GM18909 (cell line): ENCODE measurements at regions not wholly inside any gene's neighbourhood (a gene's known extent, or its start where the extent isn't known, plus 50 kb on each side); places are given as distances from the start of the nearest gene placed in this dataset.

Source experiments
- ATAC-seq: cut with Tn5 transposase; IDR thresholded peaks from one replicate; pipeline ENCODE4 v1.9.1; 2021; ENCODE audit warnings: mild to moderate bottlenecking; ENCODE audit not compliant: unreplicated experiment, poor library complexity

GRCh38 chr5:120073722-120074121 is 390.4 kb upstream of the PRR16 start:
- ATAC-seq: no peak

DNA sequence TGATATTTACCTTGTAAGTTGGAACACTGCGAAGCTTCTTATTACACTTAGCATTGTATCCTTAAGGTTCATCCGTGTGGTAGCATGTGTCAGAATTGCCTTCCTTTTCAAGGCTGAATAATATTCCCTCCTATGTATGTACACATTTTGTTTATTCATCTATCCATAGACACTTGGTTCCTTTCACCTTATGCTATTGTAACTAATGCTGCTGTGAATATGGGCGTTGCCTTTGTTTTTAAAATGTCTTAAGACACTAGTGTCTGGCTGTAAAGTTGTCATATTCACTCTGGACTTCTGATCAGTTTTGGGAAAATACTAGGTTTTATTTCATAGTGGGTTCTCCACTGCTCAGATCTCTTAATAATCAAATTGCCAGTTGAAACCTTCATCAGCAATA is 383.3 kb upstream of the PRR16 start:
- no peak for ATAC-seq

DNA sequence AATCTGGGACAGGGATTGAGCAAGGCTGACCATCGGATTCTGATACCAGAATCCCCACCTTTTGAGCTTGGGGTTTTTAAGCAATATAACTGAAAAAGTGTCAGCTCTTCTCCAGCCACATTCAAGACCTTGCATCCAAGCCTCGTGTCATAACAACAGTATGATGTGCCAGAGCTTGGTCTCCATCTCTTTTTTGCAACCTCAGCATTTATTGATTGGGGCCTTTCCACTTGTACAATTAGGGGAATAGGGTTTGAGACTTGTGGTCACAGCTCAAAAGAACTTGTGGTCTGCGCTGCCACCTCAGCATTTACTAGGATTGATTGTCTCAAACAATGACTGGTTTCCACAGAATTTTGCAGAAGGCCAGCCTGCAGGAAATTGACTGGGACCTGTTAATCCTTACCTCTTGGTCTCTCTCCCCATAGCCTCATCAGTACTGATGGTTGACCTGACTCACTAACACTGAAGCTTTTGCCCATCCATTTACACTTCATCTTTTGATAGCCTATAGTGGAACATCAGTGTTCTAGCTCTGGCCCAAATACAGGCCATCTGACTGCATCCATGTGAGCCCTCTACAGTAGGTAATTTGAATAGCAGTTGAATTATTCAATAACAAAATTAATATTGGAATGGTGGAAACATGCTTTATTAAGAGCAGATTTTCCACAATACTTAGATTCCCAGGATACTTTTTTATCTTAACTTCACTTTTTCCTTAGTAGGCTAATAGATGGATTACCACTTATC is 381.6 kb upstream of the PRR16 start:
- no peak for ATAC-seq

DNA sequence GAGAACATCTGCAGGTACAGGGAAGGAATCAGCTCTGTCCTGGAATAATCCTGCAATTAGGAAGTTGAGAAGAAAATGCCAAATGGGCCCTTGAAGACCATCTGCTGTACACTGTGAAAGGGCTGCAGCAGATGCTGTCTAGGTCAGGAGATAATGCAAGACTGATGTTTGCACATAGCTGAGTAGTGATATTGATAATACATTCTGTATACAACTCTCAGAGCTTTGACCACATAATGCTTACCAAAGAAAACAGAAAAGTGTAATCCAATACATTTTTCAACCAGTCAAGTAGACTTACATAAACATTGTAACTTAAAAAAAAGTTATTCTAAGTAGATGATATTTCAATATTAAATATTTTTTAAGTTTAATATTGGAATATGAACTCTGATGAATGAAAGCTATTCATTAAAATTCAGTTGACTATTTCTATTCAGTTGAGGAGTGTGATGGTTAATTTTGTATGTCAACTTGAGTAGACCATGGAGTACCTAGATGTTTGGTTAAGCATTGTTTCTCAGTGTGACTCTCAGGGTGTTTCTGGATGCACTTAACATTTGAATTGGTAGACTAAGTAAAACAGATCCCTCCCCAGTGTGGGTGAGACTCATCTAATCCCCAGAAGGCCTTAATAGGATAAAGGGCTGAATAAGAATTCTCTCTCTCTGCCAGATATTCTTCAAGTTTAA is 380.1 kb upstream of the PRR16 start:
- no peak for ATAC-seq

DNA sequence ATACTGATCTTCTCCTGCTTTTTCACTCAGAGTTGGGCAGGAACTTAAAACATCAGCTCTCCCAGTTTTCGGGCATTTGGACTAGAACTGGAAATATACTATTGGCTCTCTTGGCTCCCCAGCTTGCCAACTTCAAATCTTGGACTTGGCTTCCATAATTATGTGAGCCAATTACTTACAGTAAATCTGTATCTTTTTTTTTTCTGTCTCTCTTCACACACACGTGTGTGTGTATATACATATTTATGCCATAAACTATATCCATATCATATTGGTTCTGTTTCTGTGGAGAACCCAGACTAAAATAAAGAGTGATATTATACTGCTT is 379.6 kb upstream of the PRR16 start:
- no peak for ATAC-seq

GRCh38 chr5:120086081-120086480 is 378.0 kb upstream of the PRR16 start:
- ATAC-seq: no peak

DNA sequence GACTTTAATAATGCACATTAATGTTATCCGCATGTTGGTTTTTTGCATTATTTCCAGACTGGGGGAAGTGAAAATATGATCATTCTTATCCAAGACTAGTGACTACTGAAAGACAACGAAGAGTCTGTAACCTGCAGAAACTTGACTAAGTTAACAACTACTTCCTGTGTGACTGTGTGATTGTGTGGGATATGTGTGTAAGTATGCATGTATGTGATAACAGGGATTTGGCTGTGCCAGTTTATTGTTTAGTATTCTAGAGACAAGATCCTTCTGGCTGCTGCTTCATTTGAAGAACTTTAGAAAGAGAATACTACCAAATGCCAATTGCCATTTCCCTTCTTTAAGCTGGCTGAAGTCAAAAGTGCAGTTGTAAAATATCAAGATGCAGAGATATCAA is 375.7 kb upstream of the PRR16 start:
- ATAC-seq: no peak

GRCh38 chr5:120088836-120089235 is 375.3 kb upstream of the PRR16 start:
- no peak for ATAC-seq

GRCh38 chr5:120091376-120091948 is 372.6 kb upstream of the PRR16 start:
- no peak for ATAC-seq

DNA sequence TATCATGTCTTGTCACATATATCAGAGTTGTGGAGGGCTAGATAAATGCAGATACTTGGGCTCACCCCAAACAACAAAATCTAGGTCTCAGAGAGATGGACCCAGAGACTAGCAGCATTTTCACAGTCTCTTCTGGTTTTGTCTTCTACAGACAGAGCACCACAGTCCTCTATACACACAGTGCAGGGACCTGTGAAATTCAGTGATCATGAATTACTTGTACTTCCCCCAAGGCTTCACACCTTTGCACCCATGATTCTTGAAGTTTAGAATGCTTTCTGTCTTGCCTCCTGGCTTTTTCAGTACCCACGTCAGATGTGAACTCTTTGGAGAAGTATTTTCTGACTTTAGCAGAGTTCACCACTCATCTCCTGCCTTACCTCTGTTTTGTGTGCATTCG is 371.5 kb upstream of the PRR16 start:
- no peak for ATAC-seq

GRCh38 chr5:120093178-120093577 is 370.9 kb upstream of the PRR16 start:
- ATAC-seq: peak; percentile 46

- ATAC-seq: peak; percentile 63
Observed at GRCh38 chr5:120096413-120096812, 367.7 kb upstream of the PRR16 start.

GRCh38 chr5:120098426-120098825 is 365.7 kb upstream of the PRR16 start:
- no peak for ATAC-seq

DNA sequence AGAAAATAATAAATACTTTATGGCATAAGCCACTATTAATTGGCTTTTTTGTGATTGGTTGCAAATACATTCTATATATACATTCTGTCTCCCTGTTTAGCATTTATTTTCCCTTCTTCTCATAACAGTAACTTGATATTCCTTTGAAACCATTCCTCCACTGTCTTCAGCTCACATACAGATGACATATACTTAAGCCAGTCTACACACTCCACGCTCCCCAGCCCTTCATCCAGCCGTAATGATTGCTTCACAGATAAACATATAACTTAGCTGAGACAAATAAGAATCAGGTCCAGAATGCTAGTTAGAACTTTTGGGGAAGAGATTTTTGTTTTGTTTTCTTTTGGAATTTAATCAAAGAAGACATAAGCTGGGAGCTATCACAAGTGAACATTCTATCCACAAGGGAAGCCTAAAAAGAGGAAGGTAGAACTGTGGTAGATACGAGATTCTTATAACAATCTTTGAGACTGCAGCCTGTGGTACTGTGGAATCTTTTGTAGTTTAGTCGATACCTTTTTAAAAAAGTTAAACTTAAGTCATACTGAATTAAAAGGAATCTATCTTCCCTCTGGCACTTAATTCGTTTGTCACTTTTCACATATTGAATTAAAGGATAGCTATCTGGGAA is 365.1 kb upstream of the PRR16 start:
- ATAC-seq: peak; percentile 41

DNA sequence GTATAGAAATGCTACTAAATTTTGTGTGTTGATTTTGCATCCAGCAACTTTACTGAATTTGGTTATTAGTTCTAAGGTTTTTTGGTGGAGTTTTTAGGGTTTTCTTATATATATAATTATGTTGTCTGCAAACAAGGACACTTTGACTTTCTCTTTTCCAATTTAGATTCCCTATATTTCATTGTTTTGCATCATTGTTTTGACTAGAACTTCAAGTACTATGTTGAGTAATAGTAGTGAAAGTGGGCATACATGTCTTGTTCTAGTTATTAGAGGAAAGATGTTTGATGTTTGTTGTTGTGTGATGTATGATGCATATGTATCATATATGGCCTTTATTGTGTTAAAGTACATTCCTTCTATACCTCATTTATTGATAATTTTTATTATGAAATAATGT is 362.3 kb upstream of the PRR16 start:
- ATAC-seq: no peak

DNA sequence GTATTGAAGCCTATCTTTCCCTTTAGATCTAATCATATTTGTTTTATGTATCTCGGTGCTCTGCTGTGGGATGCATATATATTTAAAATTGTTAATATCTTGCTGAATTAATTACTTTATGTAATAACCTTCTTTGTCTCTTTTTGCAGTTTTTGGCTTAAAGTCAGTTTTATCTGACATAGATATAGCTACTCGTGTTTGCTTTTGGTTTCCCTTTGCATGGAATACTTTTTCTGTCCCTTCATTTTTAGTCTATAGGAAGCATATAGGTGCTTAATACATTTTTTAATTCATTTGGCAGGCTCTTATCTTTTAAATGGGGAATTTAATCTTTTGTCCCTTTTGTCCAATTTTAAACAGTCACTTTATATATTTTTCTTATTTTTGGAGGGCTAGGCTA is 360.6 kb upstream of the PRR16 start:
- peak; percentile 38 for ATAC-seq

- ATAC-seq: no peak
Observed at GRCh38 chr5:120106912-120107525, 357.1 kb upstream of the PRR16 start.

GRCh38 chr5:120108586-120109248 is 355.4 kb upstream of the PRR16 start:
- no peak for ATAC-seq

DNA sequence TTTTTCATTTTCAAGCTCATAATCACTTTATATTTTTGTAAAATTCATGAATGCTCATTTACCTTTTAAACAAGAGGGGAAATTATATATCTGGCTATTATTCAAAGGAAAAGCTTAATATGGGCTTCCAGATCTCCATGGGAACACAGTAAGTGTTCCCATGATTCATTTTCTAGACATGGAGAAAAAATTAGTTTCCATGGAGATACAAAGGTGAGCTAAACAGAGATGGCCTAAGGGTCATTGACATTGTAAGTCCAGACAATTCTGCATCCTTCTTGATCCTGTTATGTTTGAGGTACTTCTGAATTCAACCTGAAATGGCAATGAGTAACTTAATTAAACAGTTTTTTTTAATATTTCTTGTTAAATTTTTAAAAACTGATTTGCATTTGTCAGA is 341.4 kb upstream of the PRR16 start:
- no peak for ATAC-seq

- ATAC-seq: no peak
Observed at GRCh38 chr5:120124031-120124430, 340.1 kb upstream of the PRR16 start.
